GM19351 (cell line): ENCODE measurements at regions not wholly inside any gene's neighbourhood (a gene's known extent, or its start where the extent isn't known, plus 50 kb on each side); places are given as distances from the start of the nearest gene placed in this dataset.
"Not testable (repeated sequence)": the region's sequence is repeated elsewhere in the genome, so short reads cannot be mapped to it uniquely, and the experiment has no call there.

Source experiments
- ATAC-seq: cut with Tn5 transposase; IDR thresholded peaks from one replicate; pipeline ENCODE4 v1.9.1; 2021; ENCODE audit warnings: mild to moderate bottlenecking, moderate library complexity; ENCODE audit not compliant: unreplicated experiment

- ATAC-seq: no peak
Observed at GRCh38 chr10:28986117-28986792, 302.6 kb upstream of the LYZL1 start.

- no peak for ATAC-seq
Observed at GRCh38 chr10:28986856-28987255, 302.0 kb upstream of the LYZL1 start.

GRCh38 chr10:28987555-28988320 lies 301.1 kb upstream of the LYZL1 start:
- no peak for ATAC-seq

- no peak for ATAC-seq
Observed at GRCh38 chr10:28988980-28989379, 299.9 kb upstream of the LYZL1 start.

GRCh38 chr10:28991333-28992270 lies 297.3 kb upstream of the LYZL1 start:
- no peak for ATAC-seq

GRCh38 chr10:28993056-28993455 lies 295.8 kb upstream of the LYZL1 start:
- no peak for ATAC-seq

- no peak for ATAC-seq
Observed at GRCh38 chr10:28993861-28994260, 295.0 kb upstream of the LYZL1 start.

- not testable (repeated sequence) for ATAC-seq
Observed at GRCh38 chr10:28994802-28995201, 294.1 kb upstream of the LYZL1 start.

GRCh38 chr10:28995497-28995896 lies 293.4 kb upstream of the LYZL1 start:
- no peak for ATAC-seq

GRCh38 chr10:28996345-28996744 lies 292.5 kb upstream of the LYZL1 start:
- no peak for ATAC-seq

- ATAC-seq: no peak
Observed at GRCh38 chr10:28996947-28997551, 291.8 kb upstream of the LYZL1 start.

GRCh38 chr10:28997734-28998133 lies 291.1 kb upstream of the LYZL1 start:
- no peak for ATAC-seq

- ATAC-seq: no peak
Observed at GRCh38 chr10:29001801-29002200, 287.1 kb upstream of the LYZL1 start.

GRCh38 chr10:29003014-29003413 lies 285.9 kb upstream of the LYZL1 start:
- not testable (repeated sequence) for ATAC-seq

- no peak for ATAC-seq
Observed at GRCh38 chr10:29005988-29006387, 282.9 kb upstream of the LYZL1 start.

- ATAC-seq: no peak
Observed at GRCh38 chr10:29007370-29007747, 281.5 kb upstream of the LYZL1 start.

- ATAC-seq: no peak
Observed at GRCh38 chr10:29007748-29008610, 280.9 kb upstream of the LYZL1 start.

- ATAC-seq: no peak
Observed at GRCh38 chr10:29009464-29009863, 279.4 kb upstream of the LYZL1 start.

- ATAC-seq: no peak
Observed at GRCh38 chr10:29011516-29011915, 277.4 kb upstream of the LYZL1 start.

- no peak for ATAC-seq
Observed at GRCh38 chr10:29012926-29013554, 275.8 kb upstream of the LYZL1 start.
